ENCODE measurements at regions not wholly inside any gene's neighbourhood (a gene's known extent, or its start where the extent isn't known, plus 50 kb on each side); places are given as distances from the start of the nearest gene placed in this dataset.
"Not testable (repeated sequence)": the region's sequence is repeated elsewhere in the genome, so short reads cannot be mapped to it uniquely, and the experiment has no call there.

DNA sequence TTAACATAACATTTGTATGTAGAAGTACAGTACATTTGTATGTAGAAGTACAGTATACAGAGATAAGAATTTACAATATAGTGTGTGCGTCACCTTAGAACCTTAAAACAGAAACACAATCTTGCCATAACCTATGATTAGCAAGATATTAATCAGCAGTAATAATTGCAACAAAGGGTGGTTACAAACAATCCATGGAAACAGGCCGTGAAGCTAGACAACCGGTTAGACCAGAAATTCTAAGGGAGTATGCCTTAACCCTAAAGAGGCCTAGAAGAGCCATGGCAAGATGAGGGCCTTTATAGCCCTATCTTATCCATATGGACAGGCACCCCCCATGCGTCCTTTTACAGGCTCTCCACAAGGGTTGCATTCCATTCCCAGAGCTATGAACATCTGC lies 605.9 kb downstream of the KCNT2 start:
- not testable (repeated sequence) for TF ChIP-seq CTCF (conservative IDR thresholded peaks at IDR 0.05; ENCODE audit: low read length); EZH2phosphoT487 (IDR thresholded peaks at IDR 0.05; ENCODE audit: borderline replicate concordance)

All from Loucy (cell line).